GM12878 (cell line): ENCODE measurements at regions not wholly inside any gene's neighbourhood (a gene's known extent, or its start where the extent isn't known, plus 50 kb on each side); places are given as distances from the start of the nearest gene placed in this dataset.

ENCODE experiments used
- ATAC-seq: fragments of 200-7000 bp; cut with Tn5 transposase; 3 replicates; pipeline ENCODE4 v1.9.1; 2020; ENCODE audit warnings: mild to moderate bottlenecking, moderate library complexity
- BruUV-seq: library from RNA; stranded (reverse); fragments of 400-500 nt; replicated peaks from 2 replicates; lab custom pipeline; 2021; lab: Mats Ljungman, UMichigan
- CTCF ChIA-PET: fragments of 300-600 bp; sonication (Branson Sonifier 250); formaldehyde crosslinking; extraction: SDS; loops from one replicate; lab custom pipeline; 2021; ENCODE audit warnings: inconsistent platforms; lab: Yijun Ruan, JAX
- POLR2A ChIA-PET: fragments of 350-600 bp; formaldehyde crosslinking; extraction: SDS; loops from one replicate; lab custom pipeline; 2021; ENCODE audit warnings: inconsistent platforms; lab: Charles Lee
- RAD21 ChIA-PET: fragments of 300-600 bp; sonication (Branson Sonifier 250); formaldehyde crosslinking; loops from one replicate; lab custom pipeline; 2023; ENCODE audit warnings: antibody characterized with exemption; ENCODE audit not compliant: unreplicated experiment; lab: Charles Lee
- SMC1A ChIA-PET: fragments of 300-600 bp; sonication (Branson Sonifier 250); formaldehyde crosslinking; loops from one replicate; lab custom pipeline; 2023; ENCODE audit not compliant: unreplicated experiment, uncharacterized antibody; lab: Charles Lee
- DNase-seq: peaks from one replicate; pipeline ENCODE4 v3.0.0-alpha.2; 2011; ENCODE audit warnings: low read depth, low spot score
- FAIRE-seq: peaks from 3 replicates; lab custom pipeline; 2011; peaks lifted over from hg19 to GRCh38; lab: Jason Lieb, UNC
- H2AFZ ChIP-seq: 2 replicates; pipeline ENCODE4 v1.6.0; 2011; ENCODE audit warnings: low read depth, low read length, control low read depth; ENCODE audit not compliant: control insufficient read depth
- H3K27ac ChIP-seq: 2 replicates; pipeline ENCODE4 v1.5.1; 2011; ENCODE audit warnings: control low read depth; ENCODE audit not compliant: control insufficient read depth, insufficient read depth
- H3K27me3 ChIP-seq, 2 experiments: replicated peaks in 1 of 2; 2 replicates each; pipeline versions ENCODE4 v1.6.0 to v1.6.1; 2011; ENCODE audit warnings: low read length in 1 of 2; ENCODE audit not compliant: control insufficient read depth in 2 of 2, insufficient read depth in 2 of 2
- H3K36me3 ChIP-seq, 2 experiments: 2 replicates each; pipeline ENCODE4 v1.5.1; 2011; ENCODE audit warnings: low read length in 1 of 2; ENCODE audit not compliant: control insufficient read depth in 2 of 2, insufficient read depth in 2 of 2
- H3K4me1 ChIP-seq: 2 replicates; pipeline ENCODE4 v1.6.1; 2011; ENCODE audit warnings: mild to moderate bottlenecking, low read length, moderate library complexity, mixed read lengths; ENCODE audit not compliant: control insufficient read depth, insufficient read depth
- H3K4me2 ChIP-seq: 2 replicates; pipeline ENCODE4 v1.6.0; 2011; ENCODE audit warnings: control low read depth; ENCODE audit not compliant: control insufficient read depth, insufficient read depth
- H3K4me3 ChIP-seq: fragments of 200-600 bp; sonication (generic); 2 replicates; pipeline ENCODE4 v1.5.1; 2016
- H3K79me2 ChIP-seq: 2 replicates; pipeline ENCODE4 v1.6.0; 2011; ENCODE audit warnings: low read length; ENCODE audit not compliant: control insufficient read depth, insufficient read depth
- H3K9ac ChIP-seq: 2 replicates; pipeline ENCODE4 v1.8.0; 2011; ENCODE audit warnings: low read length, control low read depth, mixed read lengths; ENCODE audit not compliant: control insufficient read depth, insufficient read depth
- H3K9me3 ChIP-seq: replicated peaks from 3 replicates; pipeline ENCODE4 v1.5.1; 2011; ENCODE audit warnings: mild to moderate bottlenecking, low read length; ENCODE audit not compliant: control insufficient read depth, insufficient read depth
- H4K20me1 ChIP-seq: 2 replicates; pipeline ENCODE4 v1.6.0; 2011; ENCODE audit not compliant: control insufficient read depth, insufficient read depth
- ATF2 ChIP-seq: IDR thresholded peaks from 2 replicates; pipeline ENCODE4 v1.6.1; 2012; ENCODE audit warnings: low read length, inconsistent platforms
- CHD4 ChIP-seq: fragments of 200-600 bp; sonication (generic); IDR thresholded peaks from 2 replicates; pipeline ENCODE4 v1.6.1; 2016; ENCODE audit warnings: mild to moderate bottlenecking
- EGR1 ChIP-seq, 2 experiments: IDR thresholded peaks; 1 replicate in 1 of 2; 2 replicates in 1 of 2; pipeline ENCODE4 v1.6.1; 2011 to 2012; ENCODE audit warnings: low read depth in 2 of 2, low read length in 2 of 2, borderline replicate concordance in 1 of 2, mild to moderate bottlenecking in 1 of 2, moderate library complexity in 1 of 2
- HDAC2 ChIP-seq: fragments of 200-600 bp; sonication (generic); IDR thresholded peaks from 2 replicates; pipeline ENCODE4 v1.6.1; 2017
- HSF1 ChIP-seq: fragments of 150-350 bp; IDR thresholded peaks from 2 replicates; pipeline ENCODE4 v1.6.1; 2014; ENCODE audit warnings: mild to moderate bottlenecking, low read depth, low read length
- IKZF2 ChIP-seq, 2 experiments: fragments of 450-650 bp; IDR thresholded peaks; 2 replicates each; pipeline ENCODE4 v1.6.1; 2017; ENCODE audit warnings: mild to moderate bottlenecking in 2 of 2, moderate library complexity in 2 of 2
- MEF2B ChIP-seq: fragments of 450-650 bp; IDR thresholded peaks from 2 replicates; pipeline ENCODE4 v1.6.1; 2018; ENCODE audit warnings: mild to moderate bottlenecking, moderate library complexity; ENCODE audit not compliant: partially characterized antibody, poor library complexity, severe bottlenecking
- MYC ChIP-seq: IDR thresholded peaks from 2 replicates; pipeline ENCODE4 v1.6.1; 2011; ENCODE audit warnings: mild to moderate bottlenecking, low read length, moderate library complexity, inconsistent platforms; ENCODE audit not compliant: insufficient read depth, insufficient replicate concordance, insufficient read length, severe bottlenecking
- NFYA ChIP-seq: IDR thresholded peaks from 2 replicates; pipeline ENCODE4 v1.6.1; 2011; ENCODE audit warnings: low read depth, mild to moderate bottlenecking, low read length, improper control_type of control experiment, borderline replicate concordance
- POLR2AphosphoS2 ChIP-seq: IDR thresholded peaks from 2 replicates; pipeline ENCODE4 v1.6.1; 2011; ENCODE audit warnings: low read depth, mild to moderate bottlenecking, low read length, improper control_type of control experiment, moderate library complexity
- SRF ChIP-seq, 2 experiments: IDR thresholded peaks; 2 replicates each; pipeline ENCODE4 v1.6.1; 2011; ENCODE audit warnings: low read depth in 2 of 2, low read length in 2 of 2, mild to moderate bottlenecking in 1 of 2, moderate library complexity in 1 of 2
- SUPT20H ChIP-seq: IDR thresholded peaks from 2 replicates; pipeline ENCODE4 v1.6.1; 2011; ENCODE audit warnings: low read depth, mild to moderate bottlenecking, low read length, moderate library complexity, borderline replicate concordance; ENCODE audit not compliant: control insufficient read depth
- USF1 ChIP-seq: IDR thresholded peaks from 2 replicates; pipeline ENCODE4 v1.6.1; 2011; ENCODE audit warnings: borderline replicate concordance, low read depth, mild to moderate bottlenecking, moderate library complexity, mixed read lengths, low read length; ENCODE audit not compliant: insufficient read depth; ENCODE audit errors: extremely low read length
- WGBS: methylation state at CpG from one replicate; pipeline ENCODE4 v1.1.6; 2016; ENCODE audit warnings: low lambda C conversion rate; ENCODE audit not compliant: insufficient replicate concordance, insufficient coverage; ENCODE audit errors: missing lambda C conversion rate; 5-methylcytosine and 5-hydroxymethylcytosine counted together
- in situ Hi-C: fragments of 300-500 bp; cut with MboI; formaldehyde crosslinking; loops from 9 replicates; pipeline ENCODE4 v1.14.3; 2018; ENCODE audit warnings: mixed read lengths
- intact Hi-C: fragments of 100-400 bp; cut with micrococcal nuclease; formaldehyde crosslinking; loops from one replicate; pipeline ENCODE4 v1.14.2; 2022; ENCODE audit not compliant: unreplicated experiment

GRCh38 chr6:147660334-147661311 is 152.1 kb downstream of the SAMD5 start (continued):
- TF ChIP-seq USF1 = no peak
- TF ChIP-seq CHD4 = no peak
- no peak for TF ChIP-seq HDAC2
- TF ChIP-seq NFYA = no peak
- no peak for TF ChIP-seq IKZF2 (IDR thresholded peaks at IDR 0.05)
- TF ChIP-seq MEF2B = no peak
- TF ChIP-seq MYC = no peak
- TF ChIP-seq SUPT20H = no peak
- no peak for TF ChIP-seq HSF1

GRCh38 chr6:147662646-147663045 is 154.2 kb downstream of the SAMD5 start:
- DNase-seq (no peak), ATAC-seq (no peak), FAIRE-seq (no peak)
- TF ChIP-seq ATF2 = no peak
- no peak for TF ChIP-seq POLR2AphosphoS2
- no peak for TF ChIP-seq SRF (IDR thresholded peaks at IDR 0.05; ENCODE audit: low read depth in 2 of 2, low read length in 2 of 2)
- no peak for TF ChIP-seq EGR1 (IDR thresholded peaks at IDR 0.05; ENCODE audit: borderline replicate concordance in 1 of 2, low read depth in 2 of 2, low read length in 2 of 2)
- Histone ChIP-seq H4K20me1 (no peaks in the 10 kb centered on the region), H3K4me2 (no peak overlapping the region), H2AFZ (no peak overlapping the region), H3K27me3 (no peaks in the 10 kb centered on the region), H3K4me1 (no peaks in the 10 kb centered on the region), H3K9me3 (no peaks in the 10 kb centered on the region), H3K79me2 (no peaks in the 10 kb centered on the region), H3K36me3 (no peaks in the 10 kb centered on the region), H3K4me3 (no peak overlapping the region), H3K9ac (no peak overlapping the region), H3K27ac (no peak overlapping the region)
- intact Hi-C loops (no loop called here), in situ Hi-C loops (no loop called here)
- no TSS peak for BruUV-seq
- POLR2A ChIA-PET = no interaction called here
- RAD21 ChIA-PET = no interaction called here
- WGBS = 58% methylated on average over 1 of the region's 1 CpG
- CTCF ChIA-PET = no interaction called here
- SMC1A ChIA-PET = no interaction called here
